K562 (cell line): ENCODE measurements at regions not wholly inside any gene's neighbourhood (a gene's known extent, or its start where the extent isn't known, plus 50 kb on each side); places are given as distances from the start of the nearest gene placed in this dataset.

Experiments used
- ATAC-seq: fragments of 200-7000 bp; cut with Tn5 transposase; 3 replicates; pipeline ENCODE4 v1.9.1; 2020; ENCODE audit warnings: moderate library complexity
- BruUV-seq: library from RNA; stranded (reverse); fragments of 400-500 nt; replicated peaks from 2 replicates; lab custom pipeline; 2021; lab: Mats Ljungman, UMichigan
- CTCF ChIA-PET: fragments of 300-600 bp; formaldehyde crosslinking; extraction: SDS; loops from one replicate; lab custom pipeline; 2021; ENCODE audit warnings: low intra/inter-chr PET ratio; lab: Yijun Ruan, JAX
- POLR2A ChIA-PET: fragments of 300-600, 350-650 bp; sonication (Branson Sonifier 250); formaldehyde crosslinking; extraction: SDS; loops from one replicate; lab custom pipeline; 2021; ENCODE audit warnings: antibody characterized with exemption, inconsistent platforms; lab: Yijun Ruan, JAX
- DNase-seq, 4 experiments: peaks; one replicate each; pipeline versions ENCODE4 v3.0.0 to v3.0.0-alpha.2; 2011 to 2018; ENCODE audit warnings: low spot score in 3 of 4, mixed read lengths in 3 of 4; ENCODE audit errors: extremely low read depth in 1 of 4
- FAIRE-seq: peaks from 2 replicates; lab custom pipeline; 2011; peaks lifted over from hg19 to GRCh38; lab: Jason Lieb, UNC
- H2AFZ ChIP-seq: 2 replicates; pipeline ENCODE4 v1.6.0; 2011; ENCODE audit warnings: low read depth, low read length, control low read depth, inconsistent platforms
- H3K27ac ChIP-seq: fragments of 200-600 bp; 3 replicates; pipeline ENCODE4 v1.8.0; 2011; ENCODE audit warnings: low read depth, mild to moderate bottlenecking, control low read depth, inconsistent platforms, low read length, moderate library complexity, mixed read lengths; ENCODE audit errors: extremely low read depth
- H3K27me3 ChIP-seq, 2 experiments: fragments of 300-600 bp in 1 of 2; 2 replicates in 1 of 2; 3 replicates in 1 of 2; pipeline versions ENCODE4 v1.6.0 to v1.8.0; 2011; ENCODE audit warnings: inconsistent platforms in 2 of 2, low read length in 2 of 2, mild to moderate bottlenecking in 1 of 2, mixed read lengths in 1 of 2, moderate library complexity in 1 of 2; ENCODE audit not compliant: control insufficient read depth in 2 of 2, insufficient read depth in 2 of 2
- H3K36me3 ChIP-seq: fragments of 300-600 bp; 3 replicates; pipeline ENCODE4 v1.8.0; 2011; ENCODE audit warnings: mild to moderate bottlenecking, low read length, inconsistent platforms; ENCODE audit not compliant: control insufficient read depth, insufficient read depth
- H3K4me1 ChIP-seq, 2 experiments: fragments of 200-600 bp in 1 of 2; replicated peaks in 1 of 2; 2 replicates in 1 of 2; 3 replicates in 1 of 2; pipeline versions ENCODE4 v1.5.1 to v1.8.0; 2011; ENCODE audit warnings: inconsistent platforms in 2 of 2, low read length in 2 of 2, mild to moderate bottlenecking in 1 of 2, mixed read lengths in 1 of 2, moderate library complexity in 1 of 2; ENCODE audit not compliant: control insufficient read depth in 2 of 2, insufficient read depth in 2 of 2
- H3K4me2 ChIP-seq: 2 replicates; pipeline ENCODE4 v1.6.1; 2011; ENCODE audit warnings: low read length, control low read depth, inconsistent platforms, mixed read lengths; ENCODE audit not compliant: insufficient read depth
- H3K4me3 ChIP-seq: fragments of 200-600 bp; sonication (generic), shearing (Covaris generic); 2 replicates; pipeline ENCODE4 v1.5.1; 2016; ENCODE audit warnings: control low read depth, inconsistent platforms
- H3K79me2 ChIP-seq: fragments of 200-600 bp; 3 replicates; pipeline ENCODE4 v1.8.0; 2011; ENCODE audit warnings: low read length, inconsistent platforms; ENCODE audit not compliant: control insufficient read depth, insufficient read depth
- H3K9ac ChIP-seq, 2 experiments: 2 replicates each; pipeline versions ENCODE4 v1.6.0 to v1.6.1; 2011; ENCODE audit warnings: low read depth in 2 of 2, low read length in 2 of 2, control low read depth in 1 of 2, inconsistent platforms in 1 of 2, mild to moderate bottlenecking in 1 of 2, mixed read lengths in 1 of 2; ENCODE audit not compliant: insufficient read depth in 1 of 2
- H3K9me1 ChIP-seq: one replicate; pipeline ENCODE4 v1.6.0; 2011; ENCODE audit warnings: inconsistent platforms, mild to moderate bottlenecking, low read length, moderate library complexity; ENCODE audit not compliant: control insufficient read depth, insufficient read depth
- H3K9me3 ChIP-seq: replicated peaks from 2 replicates; pipeline ENCODE4 v1.5.1; 2011; ENCODE audit warnings: low read depth, low read length, inconsistent platforms; ENCODE audit not compliant: control insufficient read depth, insufficient read depth
- H4K20me1 ChIP-seq: replicated peaks from 2 replicates; pipeline ENCODE4 v1.6.1; 2011; ENCODE audit warnings: low read length, inconsistent platforms, mixed read lengths; ENCODE audit not compliant: control insufficient read depth, insufficient read depth
- ELF4 ChIP-seq: fragments of 450-650 bp; formaldehyde crosslinking; IDR thresholded peaks from 2 replicates; pipeline ENCODE4 v1.4.0; 2022; ENCODE audit warnings: missing genetic modification characterization
- FOXJ3 ChIP-seq: sonication (generic); formaldehyde crosslinking; IDR thresholded peaks from 2 replicates; pipeline ENCODE4 v1.4.0; 2020; ENCODE audit warnings: mild to moderate bottlenecking, missing genetic modification reagents
- FOXP1 ChIP-seq: sonication (generic); formaldehyde crosslinking; IDR thresholded peaks from 2 replicates; pipeline ENCODE4 v1.8.0; 2022; ENCODE audit warnings: mild to moderate bottlenecking, missing genetic modification reagents
- GATAD2B ChIP-seq: fragments of 450-650 bp; IDR thresholded peaks from 2 replicates; pipeline ENCODE4 v1.6.1; 2017; ENCODE audit warnings: mild to moderate bottlenecking, borderline replicate concordance
- HNRNPUL1 ChIP-seq: fragments of 200-400 bp; formaldehyde crosslinking; IDR thresholded peaks from 2 replicates; pipeline ENCODE4 v1.6.1; 2017; ENCODE audit warnings: low read length
- KLF10 ChIP-seq: fragments of 250-450 bp; sonication (Bioruptor Pico); IDR thresholded peaks from 2 replicates; pipeline ENCODE4 v1.6.1; 2021; ENCODE audit warnings: matching md5 sums
- MECOM ChIP-seq: fragments of 250-450 bp; sonication (Bioruptor Pico); IDR thresholded peaks from 2 replicates; pipeline ENCODE4 v1.8.0; 2022; ENCODE audit warnings: inconsistent platforms
- PHF20 ChIP-seq: fragments of 450-650 bp; IDR thresholded peaks from 2 replicates; pipeline ENCODE4 v1.6.1; 2018; ENCODE audit not compliant: partially characterized antibody
- RFX5 ChIP-seq: IDR thresholded peaks from 2 replicates; pipeline ENCODE4 v1.6.1; 2011; ENCODE audit warnings: low read depth, mild to moderate bottlenecking, improper control_type of control experiment, low read length
- SMAD4 ChIP-seq: fragments of 250-450 bp; sonication (Bioruptor Pico); conservative IDR thresholded peaks from 2 replicates; pipeline ENCODE4 v1.8.0; 2021; ENCODE audit warnings: inconsistent platforms, mild to moderate bottlenecking, moderate library complexity
- TAF7 ChIP-seq: fragments of 450-650 bp; IDR thresholded peaks from 2 replicates; pipeline ENCODE4 v1.6.1; 2016; ENCODE audit warnings: missing genetic modification characterization, missing compliant biosample characterization
- TCF3 ChIP-seq: sonication (generic); formaldehyde crosslinking; IDR thresholded peaks from 2 replicates; pipeline ENCODE4 v1.4.0; 2020; ENCODE audit warnings: mild to moderate bottlenecking, missing genetic modification reagents
- TGIF2 ChIP-seq: sonication (generic); formaldehyde crosslinking; IDR thresholded peaks from 2 replicates; pipeline ENCODE4 v1.8.1; 2022; ENCODE audit warnings: mild to moderate bottlenecking, missing genetic modification reagents, moderate library complexity
- ZNF174 ChIP-seq: fragments of 250-450 bp; sonication (Bioruptor Pico); IDR thresholded peaks from 2 replicates; pipeline ENCODE4 v1.4.0; 2020; ENCODE audit warnings: mild to moderate bottlenecking
- ZNF699 ChIP-seq: fragments of 250-450 bp; sonication (Bioruptor Pico); IDR thresholded peaks from 2 replicates; pipeline ENCODE4 v1.8.0; 2021; ENCODE audit warnings: mild to moderate bottlenecking, moderate library complexity; ENCODE audit not compliant: insufficient replicate concordance
- WGBS: fragments of 100-300 bp; shearing (Covaris generic); methylation state at CpG from one replicate; pipeline ENCODE4 v1.1.6; 2016; ENCODE audit warnings: low coverage, mixed read lengths; ENCODE audit not compliant: insufficient coverage; ENCODE audit errors: missing lambda C conversion rate; 5-methylcytosine and 5-hydroxymethylcytosine counted together
- in situ Hi-C: fragments of 300-500 bp; cut with MboI; formaldehyde crosslinking; loops from 4 replicates; pipeline ENCODE4 v1.15.0; 2018; ENCODE audit warnings: inconsistent platforms, mixed read lengths
- intact Hi-C: fragments of 100-400 bp; cut with micrococcal nuclease; formaldehyde crosslinking; loops from 2 replicates; pipeline ENCODE4 v1.14.2; 2022
- TF ChIP-seq, protein P1 (sequence below): fragments of 250-450 bp; sonication (Bioruptor Pico); IDR thresholded peaks from 2 replicates; pipeline ENCODE4 v1.4.0; 2020; ENCODE audit warnings: mild to moderate bottlenecking, moderate library complexity
- TF ChIP-seq, protein P2 (sequence below): sonication (generic); IDR thresholded peaks from 2 replicates; pipeline ENCODE4 v1.6.1; 2016
- TF ChIP-seq, protein P3 (sequence below): fragments of 250-450 bp; sonication (Bioruptor Pico); IDR thresholded peaks from 2 replicates; pipeline ENCODE4 v1.9.0; 2021; ENCODE audit warnings: mild to moderate bottlenecking, inconsistent platforms

DNA sequence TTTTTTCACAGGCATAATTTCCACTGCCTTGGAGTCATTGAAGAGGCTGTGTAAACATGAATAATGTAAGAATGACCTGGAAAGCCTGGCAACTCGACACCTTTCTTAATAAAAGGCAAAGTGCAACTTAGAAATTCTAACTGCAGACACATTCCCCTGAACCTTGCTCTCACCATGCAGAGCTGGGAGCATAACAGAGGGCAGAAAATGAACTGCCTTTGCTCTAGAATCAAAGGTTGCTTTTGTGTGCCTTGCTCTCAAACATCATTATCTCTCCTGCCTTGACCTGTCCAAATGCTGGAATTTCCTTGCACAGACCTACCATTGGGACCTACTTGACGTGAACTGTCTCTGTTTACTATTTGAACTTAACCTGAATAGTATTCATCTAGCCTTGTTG lies 462.0 kb upstream of the ZNF462 start:
- POLR2A ChIA-PET: no interaction called here
- TF ChIP-seq PHF20: no peak
- TF ChIP-seq RFX5: no peak
- TF ChIP-seq, protein P1, sequence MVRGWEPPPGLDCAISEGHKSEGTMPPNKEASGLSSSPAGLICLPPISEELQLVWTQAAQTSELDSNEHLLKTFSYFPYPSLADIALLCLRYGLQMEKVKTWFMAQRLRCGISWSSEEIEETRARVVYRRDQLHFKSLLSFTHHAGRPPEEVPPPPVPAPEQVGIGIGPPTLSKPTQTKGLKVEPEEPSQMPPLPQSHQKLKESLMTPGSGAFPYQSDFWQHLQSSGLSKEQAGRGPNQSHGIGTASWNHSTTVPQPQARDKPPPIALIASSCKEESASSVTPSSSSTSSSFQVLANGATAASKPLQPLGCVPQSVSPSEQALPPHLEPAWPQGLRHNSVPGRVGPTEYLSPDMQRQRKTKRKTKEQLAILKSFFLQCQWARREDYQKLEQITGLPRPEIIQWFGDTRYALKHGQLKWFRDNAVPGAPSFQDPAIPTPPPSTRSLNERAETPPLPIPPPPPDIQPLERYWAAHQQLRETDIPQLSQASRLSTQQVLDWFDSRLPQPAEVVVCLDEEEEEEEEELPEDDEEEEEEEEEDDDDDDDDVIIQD: no peak
- TF ChIP-seq, protein P2, sequence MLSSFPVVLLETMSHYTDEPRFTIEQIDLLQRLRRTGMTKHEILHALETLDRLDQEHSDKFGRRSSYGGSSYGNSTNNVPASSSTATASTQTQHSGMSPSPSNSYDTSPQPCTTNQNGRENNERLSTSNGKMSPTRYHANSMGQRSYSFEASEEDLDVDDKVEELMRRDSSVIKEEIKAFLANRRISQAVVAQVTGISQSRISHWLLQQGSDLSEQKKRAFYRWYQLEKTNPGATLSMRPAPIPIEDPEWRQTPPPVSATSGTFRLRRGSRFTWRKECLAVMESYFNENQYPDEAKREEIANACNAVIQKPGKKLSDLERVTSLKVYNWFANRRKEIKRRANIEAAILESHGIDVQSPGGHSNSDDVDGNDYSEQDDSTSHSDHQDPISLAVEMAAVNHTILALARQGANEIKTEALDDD: no peak
- no peak for TF ChIP-seq ZNF174 (CRISPR knock-in tag)
- no peak for TF ChIP-seq HNRNPUL1
- no peak for TF ChIP-seq TCF3
- TF ChIP-seq GATAD2B: no peak
- no peak for TF ChIP-seq KLF10 (CRISPR knock-in tag)
- no peak for TF ChIP-seq FOXJ3 (CRISPR knock-in tag)
- TF ChIP-seq MECOM (CRISPR knock-in tag): no peak
- no peak for TF ChIP-seq TAF7 (tag)
- TF ChIP-seq SMAD4 (CRISPR knock-in tag): no peak
- TF ChIP-seq ZNF699: no peak
- TF ChIP-seq, protein P3, sequence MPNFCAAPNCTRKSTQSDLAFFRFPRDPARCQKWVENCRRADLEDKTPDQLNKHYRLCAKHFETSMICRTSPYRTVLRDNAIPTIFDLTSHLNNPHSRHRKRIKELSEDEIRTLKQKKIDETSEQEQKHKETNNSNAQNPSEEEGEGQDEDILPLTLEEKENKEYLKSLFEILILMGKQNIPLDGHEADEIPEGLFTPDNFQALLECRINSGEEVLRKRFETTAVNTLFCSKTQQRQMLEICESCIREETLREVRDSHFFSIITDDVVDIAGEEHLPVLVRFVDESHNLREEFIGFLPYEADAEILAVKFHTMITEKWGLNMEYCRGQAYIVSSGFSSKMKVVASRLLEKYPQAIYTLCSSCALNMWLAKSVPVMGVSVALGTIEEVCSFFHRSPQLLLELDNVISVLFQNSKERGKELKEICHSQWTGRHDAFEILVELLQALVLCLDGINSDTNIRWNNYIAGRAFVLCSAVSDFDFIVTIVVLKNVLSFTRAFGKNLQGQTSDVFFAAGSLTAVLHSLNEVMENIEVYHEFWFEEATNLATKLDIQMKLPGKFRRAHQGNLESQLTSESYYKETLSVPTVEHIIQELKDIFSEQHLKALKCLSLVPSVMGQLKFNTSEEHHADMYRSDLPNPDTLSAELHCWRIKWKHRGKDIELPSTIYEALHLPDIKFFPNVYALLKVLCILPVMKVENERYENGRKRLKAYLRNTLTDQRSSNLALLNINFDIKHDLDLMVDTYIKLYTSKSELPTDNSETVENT (CRISPR knock-in tag): no peak
- no peak for TF ChIP-seq TGIF2
- TF ChIP-seq ELF4: no peak
- no peak for TF ChIP-seq FOXP1 (CRISPR knock-in tag)
- no peak overlapping the region for H2AFZ ChIP-seq
- FAIRE-seq: no peak
- H3K27ac ChIP-seq: no peak overlapping the region
- no peak overlapping the region for H3K4me3 ChIP-seq
- H3K9me1 ChIP-seq: no peaks in the 10 kb centered on the region
- 0% methylated on average over 2 of the region's 2 CpGs for WGBS
- H3K4me1 ChIP-seq: no peaks in the 10 kb centered on the region
- CTCF ChIA-PET: no interaction called here
- in situ Hi-C loops: no loop called here
- no peaks in the 10 kb centered on the region for H3K27me3 ChIP-seq
- ATAC-seq: no peak
- no peak overlapping the region for H3K4me2 ChIP-seq
- no peaks in the 10 kb centered on the region for H4K20me1 ChIP-seq
- H3K36me3 ChIP-seq: no peaks in the 10 kb centered on the region
- intact Hi-C loops: no loop called here
- H3K9ac ChIP-seq: no peak overlapping the region
- H3K79me2 ChIP-seq: no peaks in the 10 kb centered on the region
- no peaks in the 10 kb centered on the region; the same call in 1 of the 2 replicates for H3K9me3 ChIP-seq
- no peak for DNase-seq
- no TSS peak for BruUV-seq
